IMR-90 (cell line): ENCODE measurements at regions not wholly inside any gene's neighbourhood (a gene's known extent, or its start where the extent isn't known, plus 50 kb on each side); places are given as distances from the start of the nearest gene placed in this dataset.

ENCODE experiments used
- BHLHE40 ChIP-seq: fragments of 150-350 bp; IDR thresholded peaks from 2 replicates; pipeline ENCODE4 v1.6.1; 2016; ENCODE audit warnings: mild to moderate bottlenecking, low read depth, low read length
- POLR2A ChIP-seq: IDR thresholded peaks from 2 replicates; pipeline ENCODE4 v1.6.1; 2012; ENCODE audit warnings: mild to moderate bottlenecking, low read depth, low read length
- RFX5 ChIP-seq: IDR thresholded peaks from 2 replicates; pipeline ENCODE4 v1.8.0; 2012; ENCODE audit warnings: low read depth, mild to moderate bottlenecking, low read length, moderate library complexity
- SMC3 ChIP-seq: fragments of 150-350 bp; IDR thresholded peaks from 2 replicates; pipeline ENCODE4 v1.6.1; 2016; ENCODE audit warnings: low read depth, mild to moderate bottlenecking, antibody characterized with exemption, low read length, moderate library complexity
- TF ChIP-seq, protein P1 (sequence below): conservative IDR thresholded peaks from 2 replicates; pipeline ENCODE4 v1.5.1; 2012; ENCODE audit warnings: mild to moderate bottlenecking, low read depth, low read length, improper control_type of control experiment
- TF ChIP-seq, protein P2 (sequence below): fragments of 150-350 bp; IDR thresholded peaks from 2 replicates; pipeline ENCODE4 v1.6.1; 2016; ENCODE audit warnings: low read depth, mild to moderate bottlenecking, low read length, moderate library complexity, borderline replicate concordance

DNA sequence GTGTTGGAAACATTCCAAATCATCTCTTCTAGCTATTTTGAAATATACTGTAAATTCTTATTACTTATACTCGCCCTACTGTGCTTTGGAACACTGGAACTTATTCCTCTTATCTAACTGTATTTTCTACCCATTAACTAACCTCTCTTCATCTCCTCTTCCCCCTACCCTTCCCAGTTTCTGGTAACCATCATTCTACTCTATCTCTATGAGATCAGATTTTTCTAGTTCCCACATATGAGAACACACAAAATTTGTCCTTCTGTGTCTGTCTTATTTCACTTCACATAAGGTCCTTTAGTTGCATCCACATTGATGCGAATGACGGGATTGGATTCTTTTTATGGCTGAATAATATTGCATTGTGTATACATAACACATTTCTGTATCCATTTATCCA lies 1003.8 kb upstream of the INTU start:
- TF ChIP-seq, protein P1, sequence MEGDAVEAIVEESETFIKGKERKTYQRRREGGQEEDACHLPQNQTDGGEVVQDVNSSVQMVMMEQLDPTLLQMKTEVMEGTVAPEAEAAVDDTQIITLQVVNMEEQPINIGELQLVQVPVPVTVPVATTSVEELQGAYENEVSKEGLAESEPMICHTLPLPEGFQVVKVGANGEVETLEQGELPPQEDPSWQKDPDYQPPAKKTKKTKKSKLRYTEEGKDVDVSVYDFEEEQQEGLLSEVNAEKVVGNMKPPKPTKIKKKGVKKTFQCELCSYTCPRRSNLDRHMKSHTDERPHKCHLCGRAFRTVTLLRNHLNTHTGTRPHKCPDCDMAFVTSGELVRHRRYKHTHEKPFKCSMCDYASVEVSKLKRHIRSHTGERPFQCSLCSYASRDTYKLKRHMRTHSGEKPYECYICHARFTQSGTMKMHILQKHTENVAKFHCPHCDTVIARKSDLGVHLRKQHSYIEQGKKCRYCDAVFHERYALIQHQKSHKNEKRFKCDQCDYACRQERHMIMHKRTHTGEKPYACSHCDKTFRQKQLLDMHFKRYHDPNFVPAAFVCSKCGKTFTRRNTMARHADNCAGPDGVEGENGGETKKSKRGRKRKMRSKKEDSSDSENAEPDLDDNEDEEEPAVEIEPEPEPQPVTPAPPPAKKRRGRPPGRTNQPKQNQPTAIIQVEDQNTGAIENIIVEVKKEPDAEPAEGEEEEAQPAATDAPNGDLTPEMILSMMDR, result no peak
- no peak for TF ChIP-seq RFX5
- no peak for TF ChIP-seq SMC3
- TF ChIP-seq, protein P2, sequence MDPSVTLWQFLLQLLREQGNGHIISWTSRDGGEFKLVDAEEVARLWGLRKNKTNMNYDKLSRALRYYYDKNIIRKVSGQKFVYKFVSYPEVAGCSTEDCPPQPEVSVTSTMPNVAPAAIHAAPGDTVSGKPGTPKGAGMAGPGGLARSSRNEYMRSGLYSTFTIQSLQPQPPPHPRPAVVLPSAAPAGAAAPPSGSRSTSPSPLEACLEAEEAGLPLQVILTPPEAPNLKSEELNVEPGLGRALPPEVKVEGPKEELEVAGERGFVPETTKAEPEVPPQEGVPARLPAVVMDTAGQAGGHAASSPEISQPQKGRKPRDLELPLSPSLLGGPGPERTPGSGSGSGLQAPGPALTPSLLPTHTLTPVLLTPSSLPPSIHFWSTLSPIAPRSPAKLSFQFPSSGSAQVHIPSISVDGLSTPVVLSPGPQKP, result no peak
- TF ChIP-seq POLR2A, result no peak
- no peak for TF ChIP-seq BHLHE40
